HG03432 (cell line): ENCODE measurements at regions not wholly inside any gene's neighbourhood (a gene's known extent, or its start where the extent isn't known, plus 50 kb on each side); places are given as distances from the start of the nearest gene placed in this dataset.
A peak's percentile ranks its signal among the peaks of the same experiment; 100 is the strongest.

Experiments used
- ATAC-seq: cut with Tn5 transposase; IDR thresholded peaks from one replicate; pipeline ENCODE4 v1.9.1; 2021; ENCODE audit warnings: mild to moderate bottlenecking, moderate library complexity; ENCODE audit not compliant: unreplicated experiment

DNA sequence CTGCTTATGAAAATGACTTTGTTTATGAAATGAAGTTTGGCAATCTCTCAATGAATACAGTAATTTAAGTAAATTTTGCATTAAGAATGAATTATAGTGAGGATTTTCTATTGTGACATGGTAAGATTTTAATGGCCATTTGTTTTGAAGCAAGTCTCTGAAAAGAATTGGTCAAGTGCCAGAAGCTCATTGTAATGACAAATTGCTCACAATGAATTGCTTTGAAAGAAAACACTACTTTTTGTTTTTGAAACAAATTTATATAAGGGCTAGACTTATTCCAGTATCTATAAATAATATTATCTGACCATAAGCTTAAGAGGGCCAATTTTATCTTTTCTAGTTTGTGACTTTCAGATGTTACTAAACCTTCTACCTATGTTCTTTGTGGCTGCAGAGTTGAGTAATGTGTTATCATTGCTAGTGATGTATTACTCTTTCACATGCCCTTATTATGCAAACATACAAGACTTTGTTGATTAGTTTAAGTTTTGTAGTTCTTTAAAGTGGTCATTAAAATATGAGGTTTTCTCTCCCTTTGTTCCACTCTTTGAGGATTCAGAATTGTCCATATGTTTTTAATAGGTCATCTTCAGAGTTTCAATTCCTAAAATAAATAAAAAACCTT, 93.0 kb upstream of the ZNF608 start:
- ATAC-seq = no peak

GRCh38 chr5:124841829-124842712, 95.6 kb upstream of the ZNF608 start:
- no peak for ATAC-seq

- no peak for ATAC-seq
Measured at GRCh38 chr5:124842725-124843595, 96.5 kb upstream of the ZNF608 start.

- ATAC-seq = no peak
Measured at GRCh38 chr5:124843596-124843899, 97.1 kb upstream of the ZNF608 start.

DNA sequence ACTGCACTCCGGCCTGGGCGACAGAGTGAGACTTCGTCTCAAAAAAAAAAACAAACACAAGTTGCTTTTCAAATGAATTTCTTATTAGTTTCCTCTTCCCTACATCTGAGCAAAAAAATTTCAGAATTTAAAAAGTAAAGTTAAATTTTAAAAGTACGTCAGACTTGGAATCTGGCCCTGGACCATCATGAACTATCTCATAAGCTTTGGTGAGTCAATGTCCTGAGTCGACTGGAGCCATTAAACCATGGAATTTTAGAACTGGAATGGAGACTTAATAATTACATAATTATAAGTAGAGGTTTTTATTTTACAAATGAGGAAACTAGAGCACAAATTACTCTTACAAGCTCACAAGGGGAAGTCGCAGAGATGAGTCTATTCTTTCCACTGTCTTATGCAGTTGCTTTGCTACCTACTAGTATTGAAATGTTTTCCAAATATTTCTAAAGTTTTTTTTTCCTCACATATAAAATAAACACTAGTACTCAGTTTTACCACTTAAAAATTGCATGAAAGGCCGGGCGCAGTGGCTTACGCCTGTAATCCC, 98.0 kb upstream of the ZNF608 start:
- no peak for ATAC-seq

DNA sequence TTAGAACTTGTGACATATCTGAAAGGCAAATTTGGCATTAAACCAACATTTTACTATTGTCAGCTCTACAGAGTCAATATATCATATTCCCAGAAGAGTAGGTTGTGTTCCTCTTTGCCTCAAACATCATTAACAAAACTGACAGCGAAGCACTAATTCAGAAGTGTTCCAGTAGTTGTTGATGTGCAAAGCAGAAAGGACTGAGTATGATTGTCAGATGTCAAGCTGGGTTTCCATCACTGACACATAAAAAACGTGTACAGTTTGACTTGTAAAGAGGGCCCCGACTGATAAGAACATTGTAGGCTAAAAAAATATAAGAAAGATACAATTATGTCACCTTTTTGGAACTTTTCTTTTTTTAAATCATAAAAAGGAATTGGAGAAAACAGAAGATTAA, 101.5 kb upstream of the ZNF608 start:
- no peak for ATAC-seq

GRCh38 chr5:124849774-124850173, 103.3 kb upstream of the ZNF608 start:
- no peak for ATAC-seq

DNA sequence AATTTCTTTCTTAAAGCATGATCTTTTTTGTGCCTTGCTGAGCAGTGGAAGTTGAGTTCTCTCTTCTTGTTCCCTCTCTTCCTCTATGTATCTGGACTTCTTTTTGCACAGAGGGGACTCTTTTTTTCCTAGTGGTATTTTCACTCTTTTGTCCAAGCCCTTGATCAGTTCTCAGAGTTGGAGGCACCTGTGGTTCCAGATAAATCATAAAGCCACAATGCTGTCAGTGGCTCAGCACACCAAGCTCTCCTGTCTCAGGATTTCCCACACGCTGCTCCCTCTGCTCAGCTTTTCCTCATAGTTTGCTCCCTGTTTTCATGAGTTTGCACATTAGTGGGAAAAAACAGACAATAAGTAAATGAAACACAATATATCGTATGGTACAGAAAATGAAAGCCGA, 110.3 kb upstream of the ZNF608 start:
- ATAC-seq = no peak

- ATAC-seq = no peak
Measured at GRCh38 chr5:124858612-124859011, 112.2 kb upstream of the ZNF608 start.

GRCh38 chr5:124859027-124859426, 112.6 kb upstream of the ZNF608 start:
- ATAC-seq = peak; percentile 60

DNA sequence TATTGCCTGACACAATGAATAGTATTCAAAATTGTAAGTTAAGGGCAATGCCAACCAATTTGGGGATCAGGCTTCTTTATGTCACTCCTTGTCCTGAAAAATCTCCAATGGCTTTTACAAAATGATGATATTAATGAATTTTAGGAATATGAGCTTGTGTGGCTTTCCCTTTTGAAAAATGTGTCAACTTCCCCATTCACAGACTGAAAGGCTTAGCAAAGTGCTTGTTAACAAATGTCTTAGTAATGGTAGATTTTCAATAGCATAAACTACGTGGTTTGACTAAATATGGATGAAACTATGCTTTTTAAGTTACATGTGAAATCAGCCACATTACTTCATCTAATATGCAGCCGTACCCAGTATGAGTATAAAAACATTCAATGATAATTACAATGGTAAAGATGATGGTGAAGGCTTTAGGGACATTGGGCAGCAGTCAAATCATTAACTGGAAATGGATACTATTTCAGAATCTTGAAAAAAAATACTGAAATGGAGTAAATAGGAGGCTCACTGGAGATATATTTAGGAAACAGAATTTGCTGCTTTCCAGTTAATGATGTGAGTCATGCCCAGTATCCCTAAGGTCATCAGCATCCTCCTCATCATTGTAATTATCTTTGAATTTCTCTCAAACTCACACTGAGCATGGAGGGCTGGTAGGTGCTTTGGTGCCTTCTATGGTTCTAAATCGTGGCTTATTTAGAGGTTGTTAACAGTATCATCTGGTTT, 113.3 kb upstream of the ZNF608 start:
- no peak for ATAC-seq

DNA sequence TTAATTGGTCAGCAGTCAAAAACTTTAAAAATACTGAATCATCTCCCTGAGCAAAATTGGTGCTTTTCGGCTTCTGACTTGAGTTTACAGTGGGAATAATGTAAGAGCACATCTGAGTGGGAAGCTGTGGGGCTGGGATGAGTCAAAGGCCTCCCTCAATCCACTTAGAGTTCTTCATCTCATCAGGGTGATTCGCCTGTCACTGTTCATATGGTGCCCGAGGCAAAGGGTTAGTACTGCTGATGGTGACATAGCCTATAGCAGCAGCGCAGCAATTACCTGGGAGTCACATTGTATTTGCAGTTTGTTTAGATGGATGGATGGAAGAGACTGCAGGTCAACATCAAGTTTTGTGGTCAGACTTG, 113.8 kb upstream of the ZNF608 start:
- no peak for ATAC-seq

DNA sequence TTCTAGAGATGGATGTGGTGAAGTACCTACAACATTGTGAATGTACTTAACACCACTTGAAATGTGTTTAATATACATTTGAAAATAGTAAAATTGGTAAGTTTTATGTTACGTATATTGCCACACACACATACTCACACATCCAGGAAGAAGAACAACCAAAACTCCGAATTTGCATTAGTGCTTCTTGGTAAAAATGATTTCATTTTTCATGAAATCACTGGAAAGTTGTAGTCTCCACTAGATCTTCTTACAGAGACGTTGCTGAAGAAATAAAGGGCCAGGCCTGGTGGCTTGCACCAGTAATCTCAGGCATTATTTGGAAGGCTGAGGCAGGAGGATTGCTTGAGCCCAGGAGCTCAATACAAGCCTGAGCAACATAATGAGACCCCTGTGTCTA, 118.6 kb upstream of the ZNF608 start:
- ATAC-seq = no peak

- ATAC-seq = no peak
Measured at GRCh38 chr5:124865603-124866354, 119.3 kb upstream of the ZNF608 start.

DNA sequence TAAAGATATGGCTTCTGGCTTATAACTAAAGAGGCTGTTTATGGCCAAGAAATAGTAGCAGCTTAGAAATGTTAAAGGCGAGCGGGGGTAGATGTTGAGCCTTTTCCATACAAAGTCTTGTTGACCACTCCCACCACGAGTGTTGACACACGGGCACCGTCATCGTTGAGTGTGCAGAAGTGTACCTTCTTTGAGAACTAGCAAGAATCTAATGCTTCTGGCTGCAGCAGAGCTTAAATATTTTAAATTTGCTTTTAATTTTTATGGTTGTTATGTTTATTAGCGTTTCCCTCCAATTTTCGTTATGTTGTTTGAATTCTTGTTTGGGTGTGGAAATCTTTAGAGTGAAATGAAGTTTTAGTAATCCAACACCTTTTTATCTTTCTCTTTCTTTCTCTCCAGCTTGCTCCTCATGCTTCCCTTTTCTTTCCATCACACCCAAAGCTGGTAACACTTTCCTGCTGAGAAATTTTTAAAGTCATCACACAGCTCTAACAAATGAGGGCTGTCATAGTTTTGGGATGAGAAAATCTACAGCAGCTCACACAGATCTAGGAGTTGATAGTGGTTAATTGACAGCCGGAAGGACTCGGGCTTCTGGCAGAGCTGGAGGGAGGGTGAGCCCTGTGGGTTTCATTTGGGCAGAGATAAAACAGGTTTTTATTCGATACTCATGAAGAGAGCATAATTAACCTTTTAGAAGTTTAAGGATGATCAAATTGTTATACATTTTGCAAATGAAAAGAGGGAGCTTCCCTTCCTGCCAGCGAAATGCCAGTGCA, 120.1 kb upstream of the ZNF608 start:
- no peak for ATAC-seq

GRCh38 chr5:124867137-124867704, 120.8 kb upstream of the ZNF608 start:
- ATAC-seq = no peak

DNA sequence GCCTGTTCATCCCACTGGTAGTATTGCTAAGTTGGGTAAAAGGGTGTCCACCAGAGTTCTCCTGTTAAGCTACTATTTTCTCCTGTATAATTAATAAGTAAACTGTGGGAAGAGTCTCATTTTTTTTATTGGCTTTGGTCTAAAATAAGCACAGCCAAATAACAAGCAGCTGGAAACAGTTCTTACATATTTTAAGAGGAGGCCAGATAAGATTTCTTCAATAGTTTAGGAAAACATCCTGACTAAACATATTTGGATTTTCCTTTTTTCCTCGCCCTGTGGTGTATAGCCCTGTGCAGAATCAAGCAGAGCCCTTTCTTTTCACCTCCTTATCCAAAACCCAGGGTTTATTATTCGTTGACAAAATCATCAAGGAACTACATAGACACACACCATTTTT, 122.2 kb upstream of the ZNF608 start:
- no peak for ATAC-seq

GRCh38 chr5:124869426-124870033, 123.1 kb upstream of the ZNF608 start:
- ATAC-seq = no peak

DNA sequence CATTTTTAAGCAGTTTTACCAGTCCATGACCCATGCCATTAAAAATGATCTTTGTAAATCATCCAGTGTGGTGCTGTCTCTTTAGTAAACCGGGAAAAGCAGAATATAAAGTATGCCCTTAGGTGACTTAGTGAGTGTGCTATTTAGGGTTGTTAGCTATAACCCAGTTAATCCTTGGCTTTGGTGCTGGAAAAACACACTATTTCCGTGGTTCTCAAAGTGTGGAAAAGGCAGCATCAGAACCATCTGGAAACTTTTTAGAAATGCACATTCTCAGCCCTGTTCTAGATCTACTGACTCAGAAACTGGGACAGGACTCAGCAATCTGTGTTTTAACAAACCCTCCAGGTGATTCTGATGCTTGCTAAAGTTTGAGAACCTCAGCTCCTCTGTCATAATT, 123.6 kb upstream of the ZNF608 start:
- ATAC-seq = no peak
